ENCODE measurements at regions not wholly inside any gene's neighbourhood (a gene's known extent, or its start where the extent isn't known, plus 50 kb on each side); places are given as distances from the start of the nearest gene placed in this dataset.

- Histone ChIP-seq H3K9me3 (ENCODE audit: low read depth, low read length, poor library complexity, severe bottlenecking) (no peaks in the 10 kb centered on the region), H3K27me3 (replicated peaks; ENCODE audit: insufficient read depth, low read depth, low read length, poor library complexity) (no peaks in the 10 kb centered on the region), H3K27ac (ENCODE audit: low read depth, low read length, poor library complexity, severe bottlenecking) (no peak overlapping the region), H3K4me3 (ENCODE audit: low read depth, low read length, poor library complexity, severe bottlenecking) (no peak overlapping the region), H3K36me3 (ENCODE audit: insufficient read depth, low read length, poor library complexity, severe bottlenecking) (no peaks in the 10 kb centered on the region), H3K4me1 (ENCODE audit: insufficient read depth, low read length, poor library complexity, severe bottlenecking) (peaks cover 19% of the 10 kb centered on the region)
- BruUV-seq (replicated peaks) = no TSS peak
- intact Hi-C loops (cut with micrococcal nuclease; ENCODE audit: unreplicated experiment) = loop anchor here (2.0 to 10.0 kb wide), 5 partner anchors 72 to 567 kb away; partner anchors contain the start of gene CPA3
- DNase-seq (ENCODE audit: low spot score) = peak; percentile 62
- no peak for TF ChIP-seq EZH2 (IDR thresholded peaks at IDR 0.05; ENCODE audit: borderline replicate concordance, low read depth, low read length, poor library complexity, severe bottlenecking)
- TF ChIP-seq CTCF (conservative IDR thresholded peaks at IDR 0.05; ENCODE audit: low read depth, low read length) = peak; percentile 49
- POLR2A ChIA-PET (ENCODE audit: low non-redundant PET) = no interaction called here
- CTCF ChIA-PET = interaction anchor here (0.7 to 1.8 kb wide), 2 partner anchors 339 to 564 kb away, joined by 3 to 4 read pairs; no protein-coding TSS in a partner anchor
Measured at GRCh38 chr3:148379763-148380382, 317.8 kb upstream of the AGTR1 start.

GRCh38 chr3:148381051-148381450, 316.7 kb upstream of the AGTR1 start:
- H3K36me3 ChIP-seq (ENCODE audit: insufficient read depth, low read length, poor library complexity, severe bottlenecking) = no peaks in the 10 kb centered on the region
- H3K4me3 ChIP-seq (ENCODE audit: low read depth, low read length, poor library complexity, severe bottlenecking) = no peak overlapping the region
- CTCF ChIA-PET = interaction anchor here (1.8 kb wide), 1 partner anchor 338 kb away, joined by 4 read pairs; no protein-coding TSS in a partner anchor
- H3K27ac ChIP-seq (ENCODE audit: low read depth, low read length, poor library complexity, severe bottlenecking) = no peak overlapping the region
- H3K27me3 ChIP-seq (replicated peaks; ENCODE audit: insufficient read depth, low read depth, low read length, poor library complexity) = no peaks in the 10 kb centered on the region
- no TSS peak for BruUV-seq (replicated peaks)
- intact Hi-C loops (cut with micrococcal nuclease; ENCODE audit: unreplicated experiment) = loop anchor here (2.0 to 10.0 kb wide), 5 partner anchors 71 to 566 kb away; partner anchors contain the start of gene CPA3
- DNase-seq (ENCODE audit: low spot score) = peak; percentile 82
- TF ChIP-seq EZH2 (IDR thresholded peaks at IDR 0.05; ENCODE audit: borderline replicate concordance, low read depth, low read length, poor library complexity, severe bottlenecking) (no peak), CTCF (conservative IDR thresholded peaks at IDR 0.05; ENCODE audit: low read depth, low read length) (no peak)
- H3K9me3 ChIP-seq (ENCODE audit: low read depth, low read length, poor library complexity, severe bottlenecking) = no peaks in the 10 kb centered on the region
- H3K4me1 ChIP-seq (ENCODE audit: insufficient read depth, low read length, poor library complexity, severe bottlenecking) = peaks cover 19% of the 10 kb centered on the region
- POLR2A ChIA-PET (ENCODE audit: low non-redundant PET) = interaction anchor here (0.6 kb wide), 1 partner anchor 15 kb away, joined by 3 read pairs; no protein-coding TSS in a partner anchor

- Histone ChIP-seq H3K9me3 (ENCODE audit: low read depth, low read length, poor library complexity, severe bottlenecking) (no peaks in the 10 kb centered on the region), H3K36me3 (ENCODE audit: insufficient read depth, low read length, poor library complexity, severe bottlenecking) (no peaks in the 10 kb centered on the region), H3K27me3 (replicated peaks; ENCODE audit: insufficient read depth, low read depth, low read length, poor library complexity) (no peaks in the 10 kb centered on the region), H3K4me3 (ENCODE audit: low read depth, low read length, poor library complexity, severe bottlenecking) (no peak overlapping the region), H3K27ac (ENCODE audit: low read depth, low read length, poor library complexity, severe bottlenecking) (no peak overlapping the region), H3K4me1 (ENCODE audit: insufficient read depth, low read length, poor library complexity, severe bottlenecking) (no peaks in the 10 kb centered on the region)
- intact Hi-C loops (cut with micrococcal nuclease; ENCODE audit: unreplicated experiment) = loop anchor here (10.0 kb wide), 2 partner anchors 245 to 475 kb away; partner anchors contain the start of gene CPA3
- no TSS peak for BruUV-seq (replicated peaks)
- TF ChIP-seq CTCF (conservative IDR thresholded peaks at IDR 0.05; ENCODE audit: low read depth, low read length) (no peak), EZH2 (IDR thresholded peaks at IDR 0.05; ENCODE audit: borderline replicate concordance, low read depth, low read length, poor library complexity, severe bottlenecking) (no peak)
- DNase-seq (ENCODE audit: low spot score) = no peak
- ChIA-PET CTCF (no interaction called here), POLR2A (ENCODE audit: low non-redundant PET) (no interaction called here)
Measured at GRCh38 chr3:148389916-148390315, 307.8 kb upstream of the AGTR1 start.

Data from A673 (cell line).